RWPE2 (cell line): ENCODE measurements at regions not wholly inside any gene's neighbourhood (a gene's known extent, or its start where the extent isn't known, plus 50 kb on each side); places are given as distances from the start of the nearest gene placed in this dataset.

Experiments used
- ATAC-seq: fragments of 200-7000 bp; cut with Tn5 transposase; 3 replicates; pipeline ENCODE4 v1.9.1; 2021; ENCODE audit warnings: low read depth
- DNase-seq: peaks from one replicate; pipeline ENCODE4 v3.0.0-alpha.2; 2020; ENCODE audit warnings: low spot score
- H3K27ac ChIP-seq: fragments of 450-650 bp; 2 replicates; pipeline ENCODE4 v1.5.1; 2017; ENCODE audit warnings: mild to moderate bottlenecking; ENCODE audit not compliant: poor library complexity, severe bottlenecking
- H3K27me3 ChIP-seq: fragments of 250-450 bp; sonication (Bioruptor Pico); 2 replicates; pipeline ENCODE4 v1.5.1; 2021; ENCODE audit warnings: mild to moderate bottlenecking, moderate library complexity; ENCODE audit not compliant: insufficient read depth, poor library complexity, severe bottlenecking
- H3K36me3 ChIP-seq: fragments of 250-450 bp; sonication (Bioruptor Pico); 2 replicates; pipeline ENCODE4 v1.5.1; 2020; ENCODE audit warnings: low read depth, mild to moderate bottlenecking, moderate library complexity
- H3K4me1 ChIP-seq: fragments of 250-450 bp; sonication (Bioruptor Pico); 2 replicates; pipeline ENCODE4 v1.5.1; 2021; ENCODE audit warnings: mild to moderate bottlenecking, moderate library complexity; ENCODE audit not compliant: insufficient read depth, poor library complexity, severe bottlenecking
- H3K4me3 ChIP-seq: fragments of 250-450 bp; sonication (Bioruptor Pico); 2 replicates; pipeline ENCODE4 v1.5.1; 2021; ENCODE audit warnings: mild to moderate bottlenecking, moderate library complexity; ENCODE audit not compliant: severe bottlenecking
- H3K9me3 ChIP-seq: fragments of 250-450 bp; sonication (Bioruptor Pico); 2 replicates; pipeline ENCODE4 v1.5.1; 2021; ENCODE audit warnings: mild to moderate bottlenecking, moderate library complexity; ENCODE audit not compliant: severe bottlenecking
- CTCF ChIP-seq: fragments of 450-650 bp; IDR thresholded peaks from one replicate; pipeline ENCODE4 v1.5.1; 2017; ENCODE audit warnings: mild to moderate bottlenecking, moderate library complexity; ENCODE audit not compliant: poor library complexity, severe bottlenecking

- Histone ChIP-seq H3K4me3 (no peak overlapping the region), H3K9me3 (no peaks in the 10 kb centered on the region), H3K36me3 (no peaks in the 10 kb centered on the region; the same call in 1 of the 2 replicates), H3K27me3 (no peaks in the 10 kb centered on the region), H3K27ac (no peak overlapping the region), H3K4me1 (peaks cover 12% of the 10 kb centered on the region)
- no peak for TF ChIP-seq CTCF
- peak; percentile 73 for ATAC-seq
- DNase-seq: no peak
Measured at GRCh38 chr20:22446613-22447446, 137.5 kb downstream of the FOXA2 start.

GRCh38 chr20:22442318-22442717, 142.1 kb downstream of the FOXA2 start:
- H3K9me3 ChIP-seq: no peaks in the 10 kb centered on the region
- no peak overlapping the region for H3K27ac ChIP-seq
- peaks cover 12% of the 10 kb centered on the region for H3K4me1 ChIP-seq
- ATAC-seq: no peak
- no peaks in the 10 kb centered on the region for H3K27me3 ChIP-seq
- TF ChIP-seq CTCF: no peak
- no peak overlapping the region for H3K4me3 ChIP-seq
- H3K36me3 ChIP-seq: no peaks in the 10 kb centered on the region; the same call in 1 of the 2 replicates
- no peak for DNase-seq

GRCh38 chr20:22438926-22439325, 145.4 kb downstream of the FOXA2 start:
- TF ChIP-seq CTCF: no peak
- ATAC-seq (peak; percentile 42; the same call in 1 of the 3 replicates), DNase-seq (no peak)
- Histone ChIP-seq H3K36me3 (no peaks in the 10 kb centered on the region), H3K27ac (no peak overlapping the region), H3K9me3 (no peaks in the 10 kb centered on the region), H3K4me3 (no peak overlapping the region), H3K4me1 (no peaks in the 10 kb centered on the region), H3K27me3 (no peaks in the 10 kb centered on the region)

GRCh38 chr20:22438346-22438745, 146.0 kb downstream of the FOXA2 start:
- Histone ChIP-seq H3K4me1 (no peaks in the 10 kb centered on the region), H3K9me3 (no peaks in the 10 kb centered on the region), H3K27ac (no peak overlapping the region), H3K4me3 (no peak overlapping the region), H3K27me3 (no peaks in the 10 kb centered on the region), H3K36me3 (no peaks in the 10 kb centered on the region)
- no peak for TF ChIP-seq CTCF
- DNase-seq: no peak
- no peak for ATAC-seq

- ATAC-seq (no peak), DNase-seq (no peak)
- Histone ChIP-seq H3K4me3 (no peak overlapping the region), H3K4me1 (no peaks in the 10 kb centered on the region), H3K27ac (no peak overlapping the region), H3K36me3 (no peaks in the 10 kb centered on the region), H3K27me3 (no peaks in the 10 kb centered on the region), H3K9me3 (no peaks in the 10 kb centered on the region)
- no peak for TF ChIP-seq CTCF
Measured at GRCh38 chr20:22437354-22437753, 147.0 kb downstream of the FOXA2 start.
